Cardiac fibroblast (primary cell): ENCODE measurements at regions not wholly inside any gene's neighbourhood (a gene's known extent, or its start where the extent isn't known, plus 50 kb on each side); places are given as distances from the start of the nearest gene placed in this dataset.

ENCODE experiments used
- DNase-seq, 2 donors: peaks; one replicate each; pipeline versions ENCODE4 v3.0.0 to v3.0.0-alpha.2; 2010; ENCODE audit warnings: low read depth in 2 of 2
- H3K4me3 ChIP-seq, 2 donors: replicated peaks in 1 of 2; 1 replicate in 1 of 2; 2 replicates in 1 of 2; pipeline ENCODE4 v1.5.1; 2011; ENCODE audit warnings: low read depth in 2 of 2, low read length in 2 of 2, mild to moderate bottlenecking in 2 of 2, moderate library complexity in 1 of 2
- CTCF ChIP-seq: IDR thresholded peaks from one replicate; pipeline ENCODE4 v1.5.1; 2011; ENCODE audit warnings: low read depth, mild to moderate bottlenecking, low read length, inconsistent platforms

GRCh38 chr15:69557020-69557706 is 104.5 kb downstream of the RPLP1 start:
- peak; percentile 94 to 96 for DNase-seq
- no peak overlapping the region for H3K4me3 ChIP-seq
- TF ChIP-seq CTCF, result no peak

- no peak for DNase-seq
- no peak for TF ChIP-seq CTCF
- no peak overlapping the region for H3K4me3 ChIP-seq
Observed at GRCh38 chr15:69557707-69558409, 105.2 kb downstream of the RPLP1 start.

- TF ChIP-seq CTCF, result peak; percentile 27
- no peak overlapping the region for H3K4me3 ChIP-seq
- peak; percentile 25 to 64 for DNase-seq
Observed at GRCh38 chr15:69559440-69560190, 107.0 kb downstream of the RPLP1 start.

GRCh38 chr15:69561071-69561784 is 108.6 kb downstream of the RPLP1 start:
- H3K4me3 ChIP-seq, result no peak overlapping the region
- TF ChIP-seq CTCF, result no peak
- no peak for DNase-seq

- no peak overlapping the region for H3K4me3 ChIP-seq
- no peak for TF ChIP-seq CTCF
- DNase-seq, result no peak
Observed at GRCh38 chr15:69562116-69562515, 109.5 kb downstream of the RPLP1 start.

GRCh38 chr15:69562564-69562963 is 109.9 kb downstream of the RPLP1 start:
- no peak overlapping the region for H3K4me3 ChIP-seq
- no peak for TF ChIP-seq CTCF
- DNase-seq, result no peak
